GM21619 (cell line): ENCODE measurements at regions not wholly inside any gene's neighbourhood (a gene's known extent, or its start where the extent isn't known, plus 50 kb on each side); places are given as distances from the start of the nearest gene placed in this dataset.
A peak's percentile ranks its signal among the peaks of the same experiment; 100 is the strongest.

ENCODE experiments used
- ATAC-seq: cut with Tn5 transposase; IDR thresholded peaks from one replicate; pipeline ENCODE4 v1.9.1; 2021; ENCODE audit not compliant: unreplicated experiment

- peak; percentile 65 for ATAC-seq
Measured at GRCh38 chr4:43763029-43763610, 685.5 kb downstream of the KCTD8 start.

GRCh38 chr4:43765514-43765913 is 683.1 kb downstream of the KCTD8 start:
- no peak for ATAC-seq

GRCh38 chr4:43766648-43767047 is 682.0 kb downstream of the KCTD8 start:
- ATAC-seq, result no peak

- no peak for ATAC-seq
Measured at GRCh38 chr4:43776371-43776770, 672.2 kb downstream of the KCTD8 start.

- ATAC-seq, result peak; percentile 47
Measured at GRCh38 chr4:43778187-43778915, 670.3 kb downstream of the KCTD8 start.

- ATAC-seq, result no peak
Measured at GRCh38 chr4:43781125-43781524, 667.5 kb downstream of the KCTD8 start.

GRCh38 chr4:43782391-43782790 is 666.2 kb downstream of the KCTD8 start:
- no peak for ATAC-seq

- ATAC-seq, result no peak
Measured at GRCh38 chr4:43816116-43816515, 632.5 kb downstream of the KCTD8 start.

GRCh38 chr4:43822621-43823020 is 626.0 kb downstream of the KCTD8 start:
- ATAC-seq, result no peak

- no peak for ATAC-seq
Measured at GRCh38 chr4:43835869-43836268, 612.7 kb downstream of the KCTD8 start.

GRCh38 chr4:43837171-43837570 is 611.4 kb downstream of the KCTD8 start:
- no peak for ATAC-seq

- ATAC-seq, result no peak
Measured at GRCh38 chr4:43837604-43838003, 611.0 kb downstream of the KCTD8 start.

GRCh38 chr4:43842594-43842993 is 606.0 kb downstream of the KCTD8 start:
- ATAC-seq, result no peak

- no peak for ATAC-seq
Measured at GRCh38 chr4:43843501-43843900, 605.1 kb downstream of the KCTD8 start.

- ATAC-seq, result no peak
Measured at GRCh38 chr4:43846111-43846587, 602.5 kb downstream of the KCTD8 start.

- ATAC-seq, result no peak
Measured at GRCh38 chr4:43853565-43854264, 594.9 kb downstream of the KCTD8 start.

- ATAC-seq, result no peak
Measured at GRCh38 chr4:43855283-43855682, 593.3 kb downstream of the KCTD8 start.

- no peak for ATAC-seq
Measured at GRCh38 chr4:43864616-43865146, 583.9 kb downstream of the KCTD8 start.

- ATAC-seq, result no peak
Measured at GRCh38 chr4:43867908-43868307, 580.7 kb downstream of the KCTD8 start.

GRCh38 chr4:43875655-43876054 is 573.0 kb downstream of the KCTD8 start:
- ATAC-seq, result no peak

- ATAC-seq, result no peak
Measured at GRCh38 chr4:43882470-43882869, 566.1 kb downstream of the KCTD8 start.

GRCh38 chr4:43886196-43886595 is 562.4 kb downstream of the KCTD8 start:
- ATAC-seq, result no peak
